ENCODE measurements at regions not wholly inside any gene's neighbourhood (a gene's known extent, or its start where the extent isn't known, plus 50 kb on each side); places are given as distances from the start of the nearest gene placed in this dataset.

GRCh38 chr3:130276203-130276803 lies 69.2 kb upstream of the COL6A5 start:
- intact Hi-C loops (cut with DNase I; ENCODE audit: low total_unique reads), result no loop called here
- no peaks in the 10 kb centered on the region for H3K36me3 ChIP-seq
- H3K4me3 ChIP-seq, result no peak overlapping the region
- no peaks in the 10 kb centered on the region for H3K4me1 ChIP-seq
- 7 to 9% methylated on average over 6 to 8 of the region's 8 CpGs for WGBS, 2 donors (ENCODE audit: low coverage in 1 of 2)
- no peaks in the 10 kb centered on the region for H3K9me3 ChIP-seq
- no peaks in the 10 kb centered on the region for H3K27me3 ChIP-seq
- in situ Hi-C loops (cut with MboI; ENCODE audit: low pct_ligation_motif_present in 1 of 4, low pct_unique_long_range_greater_than_20kb in 1 of 4, low sequenced_read_pairs in 3 of 4), result no loop called here
- no peak for DNase-seq
- TF ChIP-seq, protein P1, sequence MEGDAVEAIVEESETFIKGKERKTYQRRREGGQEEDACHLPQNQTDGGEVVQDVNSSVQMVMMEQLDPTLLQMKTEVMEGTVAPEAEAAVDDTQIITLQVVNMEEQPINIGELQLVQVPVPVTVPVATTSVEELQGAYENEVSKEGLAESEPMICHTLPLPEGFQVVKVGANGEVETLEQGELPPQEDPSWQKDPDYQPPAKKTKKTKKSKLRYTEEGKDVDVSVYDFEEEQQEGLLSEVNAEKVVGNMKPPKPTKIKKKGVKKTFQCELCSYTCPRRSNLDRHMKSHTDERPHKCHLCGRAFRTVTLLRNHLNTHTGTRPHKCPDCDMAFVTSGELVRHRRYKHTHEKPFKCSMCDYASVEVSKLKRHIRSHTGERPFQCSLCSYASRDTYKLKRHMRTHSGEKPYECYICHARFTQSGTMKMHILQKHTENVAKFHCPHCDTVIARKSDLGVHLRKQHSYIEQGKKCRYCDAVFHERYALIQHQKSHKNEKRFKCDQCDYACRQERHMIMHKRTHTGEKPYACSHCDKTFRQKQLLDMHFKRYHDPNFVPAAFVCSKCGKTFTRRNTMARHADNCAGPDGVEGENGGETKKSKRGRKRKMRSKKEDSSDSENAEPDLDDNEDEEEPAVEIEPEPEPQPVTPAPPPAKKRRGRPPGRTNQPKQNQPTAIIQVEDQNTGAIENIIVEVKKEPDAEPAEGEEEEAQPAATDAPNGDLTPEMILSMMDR (IDR thresholded peaks at IDR 0.05), result peak; percentile 52 to 80 (median 63)
- TF ChIP-seq POLR2AphosphoS5 (IDR thresholded peaks at IDR 0.05) (no peak), POLR2A (IDR thresholded peaks at IDR 0.05) (no peak), EP300 (IDR thresholded peaks at IDR 0.05; ENCODE audit: low read depth) (no peak)
- H3K27ac ChIP-seq, result no peak overlapping the region

GRCh38 chr3:130288670-130289069 lies 56.8 kb upstream of the COL6A5 start:
- Histone ChIP-seq H3K36me3 (no peaks in the 10 kb centered on the region), H3K4me1 (no peaks in the 10 kb centered on the region), H3K9me3 (no peaks in the 10 kb centered on the region), H3K27ac (no peak overlapping the region), H3K4me3 (no peak overlapping the region), H3K27me3 (no peaks in the 10 kb centered on the region)
- DNase-seq, result no peak
- 100% methylated on average over 1 of the region's 1 CpG; no CpG with 5 or more reads in 1 of the 2 donors for WGBS, 2 donors (ENCODE audit: low coverage in 1 of 2)
- TF ChIP-seq, protein P1 (IDR thresholded peaks at IDR 0.05), result no peak
- TF ChIP-seq EP300 (IDR thresholded peaks at IDR 0.05; ENCODE audit: low read depth), result no peak
- TF ChIP-seq POLR2AphosphoS5 (IDR thresholded peaks at IDR 0.05), result no peak
- in situ Hi-C loops (cut with MboI; ENCODE audit: low pct_ligation_motif_present in 1 of 4, low pct_unique_long_range_greater_than_20kb in 1 of 4, low sequenced_read_pairs in 3 of 4), result no loop called here
- intact Hi-C loops (cut with DNase I; ENCODE audit: low total_unique reads), result no loop called here

GRCh38 chr3:130291148-130291547 lies 54.3 kb upstream of the COL6A5 start:
- H3K27me3 ChIP-seq, result no peaks in the 10 kb centered on the region
- in situ Hi-C loops (cut with MboI; ENCODE audit: low pct_ligation_motif_present in 1 of 4, low pct_unique_long_range_greater_than_20kb in 1 of 4, low sequenced_read_pairs in 3 of 4), result no loop called here
- H3K9me3 ChIP-seq, result no peaks in the 10 kb centered on the region
- H3K4me3 ChIP-seq, result no peak overlapping the region
- DNase-seq, result no peak
- TF ChIP-seq EP300 (IDR thresholded peaks at IDR 0.05; ENCODE audit: low read depth), result no peak
- TF ChIP-seq, protein P1 (IDR thresholded peaks at IDR 0.05), result no peak
- no peak for TF ChIP-seq POLR2AphosphoS5 (IDR thresholded peaks at IDR 0.05)
- TF ChIP-seq POLR2A (IDR thresholded peaks at IDR 0.05), result no peak
- H3K4me1 ChIP-seq, result no peaks in the 10 kb centered on the region
- H3K27ac ChIP-seq, result no peak overlapping the region
- intact Hi-C loops (cut with DNase I; ENCODE audit: low total_unique reads), result no loop called here
- no peaks in the 10 kb centered on the region for H3K36me3 ChIP-seq
- WGBS, 2 donors (ENCODE audit: low coverage in 1 of 2), result 65 to 80% methylated on average over 2 of the region's 2 CpGs

DNA sequence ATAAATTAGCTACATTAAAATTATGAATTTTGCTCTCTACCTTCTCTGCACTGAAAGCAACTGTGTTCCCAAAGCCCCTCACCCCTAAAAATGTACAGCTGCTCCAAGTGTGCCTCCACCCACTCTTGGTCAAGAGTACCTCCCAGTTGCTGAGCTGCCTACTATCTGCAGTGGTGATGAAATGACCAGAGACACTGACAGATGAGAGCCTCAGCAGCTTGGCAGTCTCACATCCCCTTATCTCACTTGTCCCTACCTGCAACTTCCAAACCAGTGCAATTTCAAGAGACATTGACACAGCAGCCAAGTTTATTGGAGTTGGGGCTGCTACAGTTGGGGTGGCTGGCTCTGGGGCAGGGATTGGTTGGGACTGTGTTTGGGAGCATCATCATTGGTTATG lies 52.2 kb upstream of the COL6A5 start:
- Histone ChIP-seq H3K36me3 (no peaks in the 10 kb centered on the region), H3K4me3 (no peak overlapping the region), H3K4me1 (no peaks in the 10 kb centered on the region), H3K27me3 (no peaks in the 10 kb centered on the region), H3K27ac (no peak overlapping the region), H3K9me3 (no peaks in the 10 kb centered on the region)
- in situ Hi-C loops (cut with MboI; ENCODE audit: low pct_ligation_motif_present in 1 of 4, low pct_unique_long_range_greater_than_20kb in 1 of 4, low sequenced_read_pairs in 3 of 4) (no loop called here), intact Hi-C loops (cut with DNase I; ENCODE audit: low total_unique reads) (no loop called here)
- TF ChIP-seq POLR2AphosphoS5 (IDR thresholded peaks at IDR 0.05), result no peak
- TF ChIP-seq, protein P1 (IDR thresholded peaks at IDR 0.05), result no peak
- TF ChIP-seq EP300 (IDR thresholded peaks at IDR 0.05; ENCODE audit: low read depth), result no peak
- TF ChIP-seq POLR2A (IDR thresholded peaks at IDR 0.05), result no peak
- no peak for DNase-seq

Small RNA genes lying in the stretch of these regions (small RNA-seq; reads per million reads assigned to genes)
- gene ENPP7P3 (0 reads per million in 4 donors), gene SNRPCP8 (0 reads per million in 4 donors)

Data from transverse colon (tissue), 4 donors.